UCSD-AML1 (cell line): ENCODE measurements at regions not wholly inside any gene's neighbourhood (a gene's known extent, or its start where the extent isn't known, plus 50 kb on each side); places are given as distances from the start of the nearest gene placed in this dataset.
"Not testable (repeated sequence)": the region's sequence is repeated elsewhere in the genome, so short reads cannot be mapped to it uniquely, and the experiment has no call there.

Source experiments
- DNase-seq: peaks from one replicate; lab custom pipeline; 2025; ENCODE audit not compliant: unreplicated experiment; lab: John Stamatoyannopoulos, UW

DNA sequence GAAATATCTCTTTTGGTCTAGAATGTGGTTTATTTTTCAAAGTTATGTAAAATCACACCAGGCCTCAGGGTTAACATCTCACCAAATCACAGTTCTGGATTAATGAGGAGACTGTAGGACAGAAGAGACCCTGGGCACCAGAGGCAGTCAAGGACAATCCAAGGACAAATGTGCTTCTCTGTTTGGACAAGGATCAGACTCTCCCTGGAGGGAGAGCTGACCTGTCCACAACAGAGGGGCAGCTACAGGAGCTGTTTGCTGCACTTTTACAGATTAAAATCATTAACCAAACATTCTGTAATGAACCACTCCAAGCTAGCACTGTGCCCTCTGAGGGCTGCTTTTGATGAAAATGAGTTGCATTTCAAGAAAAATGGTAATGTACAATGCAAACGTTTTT is 690.6 kb upstream of the SLC8A1 start:
- no peak for DNase-seq

GRCh38 chr2:41145066-41145465 is 693.2 kb upstream of the SLC8A1 start:
- DNase-seq: no peak

- no peak for DNase-seq
These were observed 697.2 kb upstream of the SLC8A1 start for GRCh38 chr2:41149054-41149453.

- DNase-seq: no peak
These were observed 699.9 kb upstream of the SLC8A1 start for GRCh38 chr2:41151746-41152145.

DNA sequence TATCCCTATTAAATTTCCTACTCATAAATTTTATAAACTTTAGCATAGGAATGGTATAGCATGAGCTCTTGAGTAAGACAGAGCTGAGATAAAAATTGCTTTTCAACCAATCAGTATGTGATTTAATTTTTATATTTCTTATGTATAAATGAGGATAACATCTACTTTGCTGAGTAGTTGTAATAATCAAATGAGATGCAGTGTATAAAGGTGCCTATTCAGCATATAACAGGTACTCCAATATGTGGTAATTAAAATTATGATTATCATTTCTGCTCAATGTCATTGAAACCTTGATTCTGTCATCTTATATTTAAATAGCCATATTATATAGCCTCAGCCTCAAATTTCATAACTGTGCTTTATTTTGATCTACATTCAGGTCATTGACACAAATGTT is 700.4 kb upstream of the SLC8A1 start:
- DNase-seq: no peak

DNA sequence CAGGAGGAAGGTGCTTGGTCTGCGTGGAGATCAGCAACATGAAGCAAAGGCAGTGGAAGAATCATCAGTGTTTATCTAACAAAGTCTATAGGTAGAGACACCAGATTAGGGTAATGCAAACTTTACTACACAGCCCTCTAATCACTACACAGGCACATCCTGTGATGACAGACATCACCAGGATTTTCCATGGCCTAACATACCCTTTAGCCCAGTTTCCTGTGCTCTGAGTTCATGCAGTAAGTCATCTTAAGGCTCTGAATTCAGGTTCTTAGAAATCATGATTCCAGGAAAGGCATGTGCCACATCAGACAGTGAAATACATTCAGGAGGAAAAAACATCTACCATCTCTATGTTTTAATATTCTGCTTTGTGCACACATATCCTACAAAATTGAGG is 708.5 kb upstream of the SLC8A1 start:
- DNase-seq: no peak

DNA sequence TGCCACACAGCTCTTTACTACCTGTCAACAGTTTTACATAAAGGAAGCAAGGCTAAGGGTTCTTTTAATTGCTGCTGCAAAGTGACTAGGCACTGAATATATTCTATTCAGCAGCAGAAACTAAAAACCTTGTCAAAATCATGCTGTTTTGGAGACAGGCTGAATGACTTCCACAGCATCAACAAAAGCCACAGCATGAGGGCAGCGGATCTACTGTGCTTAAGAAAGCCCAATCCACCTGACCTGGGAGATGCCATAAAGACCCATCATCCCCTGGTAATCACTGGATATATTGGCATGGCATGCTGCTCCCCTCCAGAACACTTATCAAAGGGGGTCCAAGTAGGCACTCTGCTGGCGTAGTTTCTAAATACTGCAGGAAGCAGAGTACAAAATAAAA is 715.1 kb upstream of the SLC8A1 start:
- no peak for DNase-seq

DNA sequence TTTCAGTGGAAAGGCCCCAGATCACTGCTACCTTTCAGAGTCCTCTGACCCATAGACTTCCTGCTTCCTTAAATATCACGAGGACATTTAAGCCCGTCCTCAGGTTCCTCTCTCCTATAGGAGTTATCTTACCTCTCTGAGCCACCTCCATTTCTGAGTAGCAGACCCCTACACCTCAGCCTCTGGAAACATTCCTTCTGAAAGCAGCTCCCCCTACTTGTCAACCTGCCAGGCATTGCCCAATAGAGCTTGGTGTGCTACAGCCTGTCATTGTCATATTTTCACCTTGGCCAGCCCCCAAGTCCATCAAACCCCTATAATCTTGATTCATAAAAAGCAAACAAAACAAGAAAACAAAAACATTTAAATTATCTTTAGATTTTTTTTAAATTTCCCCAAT is 717.9 kb upstream of the SLC8A1 start:
- DNase-seq: no peak

DNA sequence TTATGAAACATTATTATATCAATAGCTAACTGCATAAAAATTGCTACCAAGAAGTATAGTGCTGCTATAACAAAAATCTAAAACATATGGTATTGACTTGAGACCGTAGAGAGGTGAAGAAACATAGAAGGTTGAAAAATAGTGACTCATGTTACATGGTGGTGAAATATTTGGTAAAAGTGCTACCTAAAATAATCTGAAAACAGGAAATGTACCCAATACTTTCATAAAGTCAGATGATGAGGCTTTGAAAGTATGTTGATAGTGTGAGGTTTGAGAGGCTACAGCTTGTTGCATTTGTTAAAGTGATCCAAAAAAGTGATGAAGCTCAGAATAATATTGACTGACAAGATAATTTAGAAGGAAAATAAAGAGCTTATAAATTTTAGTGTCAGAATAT is 718.7 kb upstream of the SLC8A1 start:
- no peak for DNase-seq

DNA sequence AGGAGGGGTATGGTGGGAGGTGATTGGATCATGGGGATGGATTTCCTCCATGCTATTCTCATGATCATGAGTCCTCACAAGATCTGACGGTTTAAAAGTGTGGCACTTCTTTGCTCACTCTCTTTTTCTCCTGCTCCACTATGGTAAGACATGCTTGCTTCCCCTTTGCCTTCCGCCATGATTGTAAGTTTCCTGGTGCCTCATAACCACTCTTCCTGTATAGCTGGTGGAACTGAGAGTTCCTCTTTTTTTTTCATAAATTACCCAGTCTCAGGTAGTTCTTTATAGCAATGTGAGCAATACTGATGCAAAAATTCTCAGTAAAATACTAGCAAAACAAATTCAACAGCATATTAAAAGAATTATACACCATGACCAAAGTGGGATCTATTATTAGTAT is 728.5 kb upstream of the SLC8A1 start:
- DNase-seq: peak; percentile 9

- DNase-seq: no peak
These were observed 731.1 kb upstream of the SLC8A1 start for GRCh38 chr2:41182961-41183360.

- DNase-seq: no peak
These were observed 735.7 kb upstream of the SLC8A1 start for GRCh38 chr2:41187376-41188122.

DNA sequence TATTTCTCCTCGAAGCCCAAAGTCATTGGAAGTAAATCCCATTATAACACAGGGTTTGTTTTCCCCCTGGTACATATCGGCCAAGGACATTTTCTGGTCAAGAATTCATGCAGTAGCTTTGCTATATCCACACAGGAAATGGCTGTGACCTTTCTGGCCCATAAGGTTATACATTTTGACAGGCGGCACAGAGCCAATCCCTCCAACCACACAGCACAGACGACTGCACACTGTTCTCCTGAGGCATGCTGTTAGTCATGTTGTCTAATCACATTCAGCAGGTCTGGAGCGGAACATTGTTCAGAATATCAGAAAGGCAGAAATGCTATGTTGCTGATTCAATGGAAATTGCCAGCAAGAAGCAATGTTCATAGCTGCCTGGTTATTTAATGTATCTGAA is 742.3 kb upstream of the SLC8A1 start:
- DNase-seq: no peak

- no peak for DNase-seq
These were observed 745.9 kb upstream of the SLC8A1 start for GRCh38 chr2:41197781-41198180.

GRCh38 chr2:41199334-41199733 is 747.4 kb upstream of the SLC8A1 start:
- no peak for DNase-seq

DNA sequence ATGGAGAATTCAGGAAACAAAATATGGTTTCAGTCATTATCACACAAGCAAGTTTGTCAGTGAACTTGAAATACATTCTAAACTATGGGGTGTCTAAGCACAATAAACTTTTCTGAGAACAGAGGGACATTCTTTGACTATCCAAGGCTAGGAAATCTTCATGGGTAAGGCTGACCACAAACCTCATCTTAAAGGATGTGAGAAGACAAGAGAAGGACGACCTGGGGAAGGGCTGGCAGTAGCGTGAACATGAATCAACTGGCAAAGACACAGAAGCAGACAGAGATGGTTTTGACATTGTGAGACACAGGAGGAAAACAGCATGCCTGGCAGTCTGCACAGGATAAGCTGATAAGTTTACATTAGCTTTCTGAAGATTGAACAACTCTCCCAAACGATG is 752.4 kb upstream of the SLC8A1 start:
- no peak for DNase-seq

DNA sequence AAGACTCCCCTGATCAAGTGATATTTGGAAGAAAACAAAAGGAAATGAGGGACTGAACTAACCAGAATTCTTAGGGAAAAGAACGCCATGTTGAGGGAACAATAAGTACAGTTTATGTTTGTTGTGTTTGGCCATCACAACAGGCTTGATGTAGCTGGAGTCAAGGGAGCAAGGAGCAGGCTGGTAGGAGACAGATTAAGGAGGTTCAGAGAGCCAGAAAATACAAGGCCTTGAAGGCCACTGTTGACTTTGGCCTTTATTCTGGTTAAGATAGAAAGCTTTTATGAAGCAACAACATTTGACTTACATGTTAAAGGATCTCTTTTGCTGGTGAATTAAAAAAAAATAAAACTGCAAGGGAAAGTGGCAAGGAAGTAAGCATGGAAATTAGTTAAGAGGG is 754.1 kb upstream of the SLC8A1 start:
- DNase-seq: no peak

DNA sequence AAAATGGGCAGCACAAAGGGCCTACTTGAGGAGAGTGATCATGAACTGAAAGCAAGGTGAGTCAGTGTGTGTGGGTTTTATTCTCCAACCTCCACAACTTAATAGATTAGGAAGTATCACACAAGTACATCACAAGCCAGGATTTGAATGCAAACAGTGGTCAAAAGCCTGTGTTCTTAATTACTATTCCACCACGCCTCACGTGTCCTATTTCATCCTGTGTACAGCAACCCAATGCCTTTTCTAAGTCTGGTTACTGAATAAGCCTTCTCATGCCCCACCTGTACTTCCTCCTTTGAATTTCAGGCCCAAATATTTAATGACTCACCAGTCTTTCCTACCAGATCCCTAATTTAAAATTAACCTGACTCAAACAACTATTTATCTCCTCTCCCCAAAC is 755.7 kb upstream of the SLC8A1 start:
- no peak for DNase-seq

- not testable (repeated sequence) for DNase-seq
These were observed 758.1 kb upstream of the SLC8A1 start for GRCh38 chr2:41210030-41210429.

- no peak for DNase-seq
These were observed 765.1 kb upstream of the SLC8A1 start for GRCh38 chr2:41216978-41217377.

DNA sequence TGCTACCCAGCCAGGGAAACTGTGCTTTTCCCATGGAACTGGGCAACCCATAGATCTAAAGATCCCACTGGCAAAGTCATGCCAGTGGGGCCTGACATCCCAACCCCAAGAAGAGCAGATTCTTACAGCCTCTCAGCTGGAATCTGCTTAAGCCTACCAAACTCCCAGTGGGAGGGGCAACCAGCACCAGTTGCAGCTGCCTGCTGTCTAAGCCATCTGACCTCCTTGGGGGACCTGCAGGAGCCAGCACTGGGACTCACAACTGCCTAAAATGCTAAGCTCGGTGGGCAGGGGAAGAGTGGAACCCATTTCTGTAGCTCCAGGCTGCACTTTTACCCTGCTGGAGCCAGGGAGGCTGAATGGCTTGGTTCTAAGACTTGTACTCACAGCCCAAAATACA is 770.7 kb upstream of the SLC8A1 start:
- no peak for DNase-seq

GRCh38 chr2:41234093-41234492 is 782.2 kb upstream of the SLC8A1 start:
- DNase-seq: no peak

DNA sequence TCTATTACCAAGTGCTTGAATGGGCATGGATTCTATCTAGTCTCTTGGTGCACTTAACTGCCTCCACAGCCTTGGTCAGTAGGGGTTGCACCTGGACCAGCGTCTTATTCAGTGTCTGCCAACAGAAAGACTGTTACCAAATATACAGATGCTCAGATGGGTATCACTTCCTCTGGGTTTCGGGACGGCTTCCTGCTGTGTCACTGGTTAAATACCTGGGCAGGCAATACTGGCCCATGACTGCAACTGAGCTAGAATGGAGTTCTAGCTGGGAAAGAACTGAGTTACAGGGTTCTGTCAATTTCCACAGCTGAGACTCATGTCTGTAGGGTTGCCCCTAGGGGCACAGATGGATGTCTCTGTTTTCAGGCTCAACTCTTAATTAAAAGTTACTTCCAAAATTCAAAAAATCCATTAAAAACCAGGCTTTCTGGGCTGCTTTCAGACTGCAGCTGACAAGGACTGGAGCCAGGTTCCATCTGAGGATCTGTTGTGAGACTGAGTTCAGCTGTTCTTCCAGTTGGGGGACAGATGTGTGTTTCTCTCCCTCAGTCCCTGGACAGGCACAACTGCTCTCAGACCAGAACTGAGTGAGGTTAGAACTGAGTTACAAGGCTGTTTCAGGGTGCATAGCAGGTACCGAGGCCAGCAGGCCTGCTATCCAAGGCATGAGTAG is 789.6 kb upstream of the SLC8A1 start:
- no peak for DNase-seq
